K562 (cell line): ENCODE measurements at regions not wholly inside any gene's neighbourhood (a gene's known extent, or its start where the extent isn't known, plus 50 kb on each side); places are given as distances from the start of the nearest gene placed in this dataset.

Experiments used
- ARID1B ChIP-seq: fragments of 450-650 bp; IDR thresholded peaks from 2 replicates; pipeline ENCODE4 v1.6.1; 2016; ENCODE audit warnings: antibody characterized with exemption, mild to moderate bottlenecking, inconsistent platforms
- EHMT2 ChIP-seq: fragments of 450-650 bp; IDR thresholded peaks from 2 replicates; pipeline ENCODE4 v1.6.1; 2018; ENCODE audit warnings: antibody characterized with exemption
- EP300 ChIP-seq: IDR thresholded peaks from 2 replicates; pipeline ENCODE4 v1.6.1; 2012; ENCODE audit warnings: low read length, improper control_type of control experiment
- ETV5 ChIP-seq: sonication (generic); formaldehyde crosslinking; IDR thresholded peaks from 2 replicates; pipeline ENCODE4 v1.4.0; 2020; ENCODE audit warnings: low read depth, mild to moderate bottlenecking, missing genetic modification reagents
- L3MBTL2 ChIP-seq: fragments of 450-650 bp; IDR thresholded peaks from 2 replicates; pipeline ENCODE4 v1.6.1; 2016; ENCODE audit warnings: mild to moderate bottlenecking, moderate library complexity
- NFATC3 ChIP-seq: fragments of 450-650 bp; IDR thresholded peaks from 2 replicates; pipeline ENCODE4 v1.6.1; 2017; ENCODE audit warnings: mild to moderate bottlenecking
- PML ChIP-seq: IDR thresholded peaks from 2 replicates; pipeline ENCODE4 v1.6.1; 2012; ENCODE audit warnings: low read length, inconsistent platforms
- SMARCA4 ChIP-seq: fragments of 450-650 bp; IDR thresholded peaks from 2 replicates; pipeline ENCODE4 v1.6.1; 2016
- TEAD4 ChIP-seq, 2 experiments: sonication (generic) in 1 of 2; formaldehyde crosslinking in 1 of 2; IDR thresholded peaks; 2 replicates each; pipeline versions ENCODE4 v1.6.1 to v1.8.0; 2012 to 2022; ENCODE audit warnings: borderline replicate concordance in 1 of 2, inconsistent platforms in 1 of 2, low read length in 1 of 2, mild to moderate bottlenecking in 1 of 2, missing genetic modification reagents in 1 of 2
- ZBED1 ChIP-seq: IDR thresholded peaks from 2 replicates; pipeline ENCODE4 v1.6.1; 2014
- ZNF316 ChIP-seq: fragments of 450-650 bp; IDR thresholded peaks from 2 replicates; pipeline ENCODE4 v1.6.1; 2016
- TF ChIP-seq, protein P1 (sequence below), 2 experiments: fragments of 450-650 bp; conservative IDR thresholded peaks; 2 replicates each; pipeline ENCODE4 v1.6.1; 2017; ENCODE audit warnings: mild to moderate bottlenecking in 2 of 2, moderate library complexity in 2 of 2
- TF ChIP-seq, protein P2 (sequence below): fragments of 450-650 bp; IDR thresholded peaks from 2 replicates; pipeline ENCODE4 v1.6.1; 2017; ENCODE audit warnings: antibody characterized with exemption, mild to moderate bottlenecking
- TF ChIP-seq, protein P3 (sequence below): fragments of 450-650 bp; formaldehyde crosslinking; IDR thresholded peaks from 2 replicates; pipeline ENCODE4 v1.4.0; 2020; ENCODE audit warnings: mild to moderate bottlenecking, moderate library complexity
- TF ChIP-seq, protein P4 (sequence below), 2 experiments: fragments of 450-650 bp in 1 of 2; IDR thresholded peaks; 2 replicates each; pipeline ENCODE4 v1.6.1; 2011 to 2017; ENCODE audit warnings: low read depth in 2 of 2, antibody characterized with exemption in 1 of 2, borderline replicate concordance in 1 of 2, low read length in 1 of 2, mild to moderate bottlenecking in 1 of 2, mixed read lengths in 1 of 2; ENCODE audit not compliant: control insufficient read depth in 1 of 2
- TF ChIP-seq, protein P5 (sequence below): sonication (generic); formaldehyde crosslinking; IDR thresholded peaks from 2 replicates; pipeline ENCODE4 v1.8.0; 2023; ENCODE audit warnings: mild to moderate bottlenecking, missing genetic modification reagents

- TF ChIP-seq, protein P1, sequence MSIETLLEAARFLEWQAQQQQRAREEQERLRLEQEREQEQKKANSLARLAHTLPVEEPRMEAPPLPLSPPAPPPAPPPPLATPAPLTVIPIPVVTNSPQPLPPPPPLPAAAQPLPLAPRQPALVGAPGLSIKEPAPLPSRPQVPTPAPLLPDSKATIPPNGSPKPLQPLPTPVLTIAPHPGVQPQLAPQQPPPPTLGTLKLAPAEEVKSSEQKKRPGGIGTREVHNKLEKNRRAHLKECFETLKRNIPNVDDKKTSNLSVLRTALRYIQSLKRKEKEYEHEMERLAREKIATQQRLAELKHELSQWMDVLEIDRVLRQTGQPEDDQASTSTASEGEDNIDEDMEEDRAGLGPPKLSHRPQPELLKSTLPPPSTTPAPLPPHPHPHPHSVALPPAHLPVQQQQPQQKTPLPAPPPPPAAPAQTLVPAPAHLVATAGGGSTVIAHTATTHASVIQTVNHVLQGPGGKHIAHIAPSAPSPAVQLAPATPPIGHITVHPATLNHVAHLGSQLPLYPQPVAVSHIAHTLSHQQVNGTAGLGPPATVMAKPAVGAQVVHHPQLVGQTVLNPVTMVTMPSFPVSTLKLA (conservative IDR thresholded peaks at IDR 0.05): 0 out of 4 replicates have a peak, but pooled peaks of 1 of the 2 experiments have one; percentile 25
- TF ChIP-seq NFATC3 (no peak), EHMT2 (peak; percentile 47; the same call in 1 of the 2 replicates), L3MBTL2 (peak; percentile 78), ZBED1 (peak; percentile 86), EP300 (0 out of 2 replicates have a peak, but pooled peaks have one; percentile 23), ETV5 (CRISPR knock-in tag) (no peak), PML (no peak), TEAD4 (IDR thresholded peaks at IDR 0.05; ENCODE audit: low read length) (peak; percentile 39; the same call in 1 of the 2 replicates), TEAD4 (CRISPR knock-in tag; IDR thresholded peaks at IDR 0.05; ENCODE audit: borderline replicate concordance) (no peak), ZNF316 (peak; percentile 61), SMARCA4 (peak; percentile 29; the same call in 1 of the 2 replicates), ARID1B (0 out of 2 replicates have a peak, but pooled peaks have one; percentile 45)
- TF ChIP-seq, protein P2, sequence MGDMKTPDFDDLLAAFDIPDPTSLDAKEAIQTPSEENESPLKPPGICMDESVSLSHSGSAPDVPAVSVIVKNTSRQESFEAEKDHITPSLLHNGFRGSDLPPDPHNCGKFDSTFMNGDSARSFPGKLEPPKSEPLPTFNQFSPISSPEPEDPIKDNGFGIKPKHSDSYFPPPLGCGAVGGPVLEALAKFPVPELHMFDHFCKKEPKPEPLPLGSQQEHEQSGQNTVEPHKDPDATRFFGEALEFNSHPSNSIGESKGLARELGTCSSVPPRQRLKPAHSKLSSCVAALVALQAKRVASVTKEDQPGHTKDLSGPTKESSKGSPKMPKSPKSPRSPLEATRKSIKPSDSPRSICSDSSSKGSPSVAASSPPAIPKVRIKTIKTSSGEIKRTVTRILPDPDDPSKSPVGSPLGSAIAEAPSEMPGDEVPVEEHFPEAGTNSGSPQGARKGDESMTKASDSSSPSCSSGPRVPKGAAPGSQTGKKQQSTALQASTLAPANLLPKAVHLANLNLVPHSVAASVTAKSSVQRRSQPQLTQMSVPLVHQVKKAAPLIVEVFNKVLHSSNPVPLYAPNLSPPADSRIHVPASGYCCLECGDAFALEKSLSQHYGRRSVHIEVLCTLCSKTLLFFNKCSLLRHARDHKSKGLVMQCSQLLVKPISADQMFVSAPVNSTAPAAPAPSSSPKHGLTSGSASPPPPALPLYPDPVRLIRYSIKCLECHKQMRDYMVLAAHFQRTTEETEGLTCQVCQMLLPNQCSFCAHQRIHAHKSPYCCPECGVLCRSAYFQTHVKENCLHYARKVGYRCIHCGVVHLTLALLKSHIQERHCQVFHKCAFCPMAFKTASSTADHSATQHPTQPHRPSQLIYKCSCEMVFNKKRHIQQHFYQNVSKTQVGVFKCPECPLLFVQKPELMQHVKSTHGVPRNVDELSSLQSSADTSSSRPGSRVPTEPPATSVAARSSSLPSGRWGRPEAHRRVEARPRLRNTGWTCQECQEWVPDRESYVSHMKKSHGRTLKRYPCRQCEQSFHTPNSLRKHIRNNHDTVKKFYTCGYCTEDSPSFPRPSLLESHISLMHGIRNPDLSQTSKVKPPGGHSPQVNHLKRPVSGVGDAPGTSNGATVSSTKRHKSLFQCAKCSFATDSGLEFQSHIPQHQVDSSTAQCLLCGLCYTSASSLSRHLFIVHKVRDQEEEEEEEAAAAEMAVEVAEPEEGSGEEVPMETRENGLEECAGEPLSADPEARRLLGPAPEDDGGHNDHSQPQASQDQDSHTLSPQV: peak; percentile 84
- TF ChIP-seq, protein P3, sequence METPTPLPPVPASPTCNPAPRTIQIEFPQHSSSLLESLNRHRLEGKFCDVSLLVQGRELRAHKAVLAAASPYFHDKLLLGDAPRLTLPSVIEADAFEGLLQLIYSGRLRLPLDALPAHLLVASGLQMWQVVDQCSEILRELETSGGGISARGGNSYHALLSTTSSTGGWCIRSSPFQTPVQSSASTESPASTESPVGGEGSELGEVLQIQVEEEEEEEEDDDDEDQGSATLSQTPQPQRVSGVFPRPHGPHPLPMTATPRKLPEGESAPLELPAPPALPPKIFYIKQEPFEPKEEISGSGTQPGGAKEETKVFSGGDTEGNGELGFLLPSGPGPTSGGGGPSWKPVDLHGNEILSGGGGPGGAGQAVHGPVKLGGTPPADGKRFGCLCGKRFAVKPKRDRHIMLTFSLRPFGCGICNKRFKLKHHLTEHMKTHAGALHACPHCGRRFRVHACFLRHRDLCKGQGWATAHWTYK (CRISPR knock-in tag): 0 out of 2 replicates have a peak, but pooled peaks have one; percentile 31
- TF ChIP-seq, protein P4, sequence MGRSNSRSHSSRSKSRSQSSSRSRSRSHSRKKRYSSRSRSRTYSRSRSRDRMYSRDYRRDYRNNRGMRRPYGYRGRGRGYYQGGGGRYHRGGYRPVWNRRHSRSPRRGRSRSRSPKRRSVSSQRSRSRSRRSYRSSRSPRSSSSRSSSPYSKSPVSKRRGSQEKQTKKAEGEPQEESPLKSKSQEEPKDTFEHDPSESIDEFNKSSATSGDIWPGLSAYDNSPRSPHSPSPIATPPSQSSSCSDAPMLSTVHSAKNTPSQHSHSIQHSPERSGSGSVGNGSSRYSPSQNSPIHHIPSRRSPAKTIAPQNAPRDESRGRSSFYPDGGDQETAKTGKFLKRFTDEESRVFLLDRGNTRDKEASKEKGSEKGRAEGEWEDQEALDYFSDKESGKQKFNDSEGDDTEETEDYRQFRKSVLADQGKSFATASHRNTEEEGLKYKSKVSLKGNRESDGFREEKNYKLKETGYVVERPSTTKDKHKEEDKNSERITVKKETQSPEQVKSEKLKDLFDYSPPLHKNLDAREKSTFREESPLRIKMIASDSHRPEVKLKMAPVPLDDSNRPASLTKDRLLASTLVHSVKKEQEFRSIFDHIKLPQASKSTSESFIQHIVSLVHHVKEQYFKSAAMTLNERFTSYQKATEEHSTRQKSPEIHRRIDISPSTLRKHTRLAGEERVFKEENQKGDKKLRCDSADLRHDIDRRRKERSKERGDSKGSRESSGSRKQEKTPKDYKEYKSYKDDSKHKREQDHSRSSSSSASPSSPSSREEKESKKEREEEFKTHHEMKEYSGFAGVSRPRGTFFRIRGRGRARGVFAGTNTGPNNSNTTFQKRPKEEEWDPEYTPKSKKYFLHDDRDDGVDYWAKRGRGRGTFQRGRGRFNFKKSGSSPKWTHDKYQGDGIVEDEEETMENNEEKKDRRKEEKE (IDR thresholded peaks at IDR 0.05; ENCODE audit: borderline replicate concordance in 1 of 2, control insufficient read depth in 1 of 2, low read depth in 2 of 2, low read length in 1 of 2): no peak
- TF ChIP-seq, protein P5, sequence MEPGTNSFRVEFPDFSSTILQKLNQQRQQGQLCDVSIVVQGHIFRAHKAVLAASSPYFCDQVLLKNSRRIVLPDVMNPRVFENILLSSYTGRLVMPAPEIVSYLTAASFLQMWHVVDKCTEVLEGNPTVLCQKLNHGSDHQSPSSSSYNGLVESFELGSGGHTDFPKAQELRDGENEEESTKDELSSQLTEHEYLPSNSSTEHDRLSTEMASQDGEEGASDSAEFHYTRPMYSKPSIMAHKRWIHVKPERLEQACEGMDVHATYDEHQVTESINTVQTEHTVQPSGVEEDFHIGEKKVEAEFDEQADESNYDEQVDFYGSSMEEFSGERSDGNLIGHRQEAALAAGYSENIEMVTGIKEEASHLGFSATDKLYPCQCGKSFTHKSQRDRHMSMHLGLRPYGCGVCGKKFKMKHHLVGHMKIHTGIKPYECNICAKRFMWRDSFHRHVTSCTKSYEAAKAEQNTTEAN (CRISPR knock-in tag): no peak
These were observed 223.5 kb upstream of the PROK2 start (continued) for GRCh38 chr3:72008226-72008996.
